WTC11 (cell line): ENCODE measurements at regions not wholly inside any gene's neighbourhood (a gene's known extent, or its start where the extent isn't known, plus 50 kb on each side); places are given as distances from the start of the nearest gene placed in this dataset.

ENCODE experiments used
- TF ChIP-seq, protein P1 (sequence below): sonication (generic); formaldehyde crosslinking; IDR thresholded peaks from 2 replicates; pipeline ENCODE4 v1.8.1; 2023; ENCODE audit warnings: mild to moderate bottlenecking, missing genetic modification reagents, moderate library complexity
- TF ChIP-seq, protein P2 (sequence below): sonication (generic); formaldehyde crosslinking; IDR thresholded peaks from 2 replicates; pipeline ENCODE4 v1.8.1; 2022; ENCODE audit warnings: low read depth, missing genetic modification reagents, borderline replicate concordance
- TF ChIP-seq, protein P3 (sequence below): sonication (generic); formaldehyde crosslinking; IDR thresholded peaks from 2 replicates; pipeline ENCODE4 v1.8.0; 2022; ENCODE audit warnings: mild to moderate bottlenecking, missing genetic modification reagents
- TF ChIP-seq, protein P4 (sequence below): fragments of 200-600 bp; IDR thresholded peaks from 2 replicates; pipeline ENCODE4 v1.8.0; 2022; ENCODE audit warnings: antibody characterized with exemption

DNA sequence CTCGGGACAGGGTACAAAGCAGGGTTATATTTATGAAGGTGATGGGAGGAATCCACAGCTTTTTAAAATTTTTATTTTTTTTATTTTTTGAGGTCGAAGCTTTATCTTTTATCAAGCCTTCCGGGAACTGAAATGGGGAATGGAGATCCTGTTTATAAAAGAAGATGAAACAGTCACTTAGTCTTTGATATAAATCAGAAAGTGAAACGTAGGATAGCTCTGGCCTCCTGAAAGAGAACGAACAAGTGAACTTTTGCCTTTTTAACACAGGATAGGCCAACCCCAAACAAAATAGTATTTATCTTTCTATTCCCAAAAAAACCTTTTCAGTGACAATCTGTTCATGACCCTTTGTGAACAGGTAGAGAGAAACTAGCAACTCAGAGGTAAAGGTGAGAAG, 634.0 kb upstream of the LMCD1 start:
- TF ChIP-seq, protein P1, sequence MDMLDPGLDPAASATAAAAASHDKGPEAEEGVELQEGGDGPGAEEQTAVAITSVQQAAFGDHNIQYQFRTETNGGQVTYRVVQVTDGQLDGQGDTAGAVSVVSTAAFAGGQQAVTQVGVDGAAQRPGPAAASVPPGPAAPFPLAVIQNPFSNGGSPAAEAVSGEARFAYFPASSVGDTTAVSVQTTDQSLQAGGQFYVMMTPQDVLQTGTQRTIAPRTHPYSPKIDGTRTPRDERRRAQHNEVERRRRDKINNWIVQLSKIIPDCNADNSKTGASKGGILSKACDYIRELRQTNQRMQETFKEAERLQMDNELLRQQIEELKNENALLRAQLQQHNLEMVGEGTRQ (CRISPR knock-in tag), result no peak
- TF ChIP-seq, protein P2, sequence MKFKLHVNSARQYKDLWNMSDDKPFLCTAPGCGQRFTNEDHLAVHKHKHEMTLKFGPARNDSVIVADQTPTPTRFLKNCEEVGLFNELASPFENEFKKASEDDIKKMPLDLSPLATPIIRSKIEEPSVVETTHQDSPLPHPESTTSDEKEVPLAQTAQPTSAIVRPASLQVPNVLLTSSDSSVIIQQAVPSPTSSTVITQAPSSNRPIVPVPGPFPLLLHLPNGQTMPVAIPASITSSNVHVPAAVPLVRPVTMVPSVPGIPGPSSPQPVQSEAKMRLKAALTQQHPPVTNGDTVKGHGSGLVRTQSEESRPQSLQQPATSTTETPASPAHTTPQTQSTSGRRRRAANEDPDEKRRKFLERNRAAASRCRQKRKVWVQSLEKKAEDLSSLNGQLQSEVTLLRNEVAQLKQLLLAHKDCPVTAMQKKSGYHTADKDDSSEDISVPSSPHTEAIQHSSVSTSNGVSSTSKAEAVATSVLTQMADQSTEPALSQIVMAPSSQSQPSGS, result no peak
- TF ChIP-seq, protein P3, sequence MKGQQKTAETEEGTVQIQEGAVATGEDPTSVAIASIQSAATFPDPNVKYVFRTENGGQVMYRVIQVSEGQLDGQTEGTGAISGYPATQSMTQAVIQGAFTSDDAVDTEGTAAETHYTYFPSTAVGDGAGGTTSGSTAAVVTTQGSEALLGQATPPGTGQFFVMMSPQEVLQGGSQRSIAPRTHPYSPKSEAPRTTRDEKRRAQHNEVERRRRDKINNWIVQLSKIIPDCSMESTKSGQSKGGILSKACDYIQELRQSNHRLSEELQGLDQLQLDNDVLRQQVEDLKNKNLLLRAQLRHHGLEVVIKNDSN, result no peak
- TF ChIP-seq, protein P4, sequence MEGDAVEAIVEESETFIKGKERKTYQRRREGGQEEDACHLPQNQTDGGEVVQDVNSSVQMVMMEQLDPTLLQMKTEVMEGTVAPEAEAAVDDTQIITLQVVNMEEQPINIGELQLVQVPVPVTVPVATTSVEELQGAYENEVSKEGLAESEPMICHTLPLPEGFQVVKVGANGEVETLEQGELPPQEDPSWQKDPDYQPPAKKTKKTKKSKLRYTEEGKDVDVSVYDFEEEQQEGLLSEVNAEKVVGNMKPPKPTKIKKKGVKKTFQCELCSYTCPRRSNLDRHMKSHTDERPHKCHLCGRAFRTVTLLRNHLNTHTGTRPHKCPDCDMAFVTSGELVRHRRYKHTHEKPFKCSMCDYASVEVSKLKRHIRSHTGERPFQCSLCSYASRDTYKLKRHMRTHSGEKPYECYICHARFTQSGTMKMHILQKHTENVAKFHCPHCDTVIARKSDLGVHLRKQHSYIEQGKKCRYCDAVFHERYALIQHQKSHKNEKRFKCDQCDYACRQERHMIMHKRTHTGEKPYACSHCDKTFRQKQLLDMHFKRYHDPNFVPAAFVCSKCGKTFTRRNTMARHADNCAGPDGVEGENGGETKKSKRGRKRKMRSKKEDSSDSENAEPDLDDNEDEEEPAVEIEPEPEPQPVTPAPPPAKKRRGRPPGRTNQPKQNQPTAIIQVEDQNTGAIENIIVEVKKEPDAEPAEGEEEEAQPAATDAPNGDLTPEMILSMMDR, result no peak
